ENCODE measurements at regions not wholly inside any gene's neighbourhood (a gene's known extent, or its start where the extent isn't known, plus 50 kb on each side); places are given as distances from the start of the nearest gene placed in this dataset.

DNA sequence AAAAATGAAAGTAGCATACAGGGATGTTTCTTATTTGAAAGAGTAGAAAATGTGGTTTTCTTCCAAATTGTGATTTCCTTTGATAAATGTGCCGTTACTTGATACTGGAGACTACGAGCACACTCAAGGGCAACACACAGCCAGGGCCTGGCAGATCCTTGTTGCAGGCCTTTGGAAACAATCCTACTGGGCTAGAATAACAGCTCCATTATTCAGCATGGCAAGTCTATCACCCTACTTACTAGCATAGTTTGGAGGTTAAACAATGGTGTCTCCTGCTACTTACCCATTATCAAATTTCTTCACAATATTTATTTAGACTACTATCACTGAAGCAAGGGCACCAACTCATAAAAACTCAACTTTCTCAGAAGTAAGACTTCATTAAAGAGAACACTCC lies 140.8 kb upstream of the ZNF608 start:
- CTCF ChIA-PET, result interaction anchor here (0.6 to 1.7 kb wide), 4 partner anchors 8 to 198 kb away, joined by 3 to 5 read pairs (median 3); no protein-coding TSS in a partner anchor

More for the DNA sequence above, 140.8 kb upstream of the ZNF608 start:
- ChIA-PET POLR2A (interaction anchor here (1.6 kb wide), 1 partner anchor 22 kb away, joined by 5 read pairs; no protein-coding TSS in a partner anchor), RAD21 (ENCODE audit: unreplicated experiment) (interaction anchor here (1.0 kb wide), 1 partner anchor 162 kb away, joined by 3 read pairs; no protein-coding TSS in a partner anchor), SMC1A (ENCODE audit: uncharacterized antibody, unreplicated experiment) (interaction anchor here (0.9 to 2.1 kb wide), 5 partner anchors 15 to 137 kb away, joined by 3 to 7 read pairs (median 4); no protein-coding TSS in a partner anchor)
- no peak overlapping the region for H3K9ac ChIP-seq (ENCODE audit: control insufficient read depth, insufficient read depth, low read length)
- H3K27me3 ChIP-seq (replicated peaks in 1 of 2; ENCODE audit: control insufficient read depth in 2 of 2, insufficient read depth in 2 of 2, low read length in 1 of 2), result no peaks in the 10 kb centered on the region
- BruUV-seq (replicated peaks), result no TSS peak
- in situ Hi-C loops (cut with MboI) (no loop called here), intact Hi-C loops (cut with micrococcal nuclease; ENCODE audit: unreplicated experiment) (no loop called here)
- no peaks in the 10 kb centered on the region for H3K36me3 ChIP-seq (ENCODE audit: control insufficient read depth in 2 of 2, insufficient read depth in 2 of 2, low read length in 1 of 2)
- 100% methylated on average over 2 of the region's 2 CpGs for WGBS (ENCODE audit: insufficient coverage, insufficient replicate concordance, low lambda C conversion rate, missing lambda C conversion rate)
- DNase-seq (ENCODE audit: low read depth, low spot score) (no peak), FAIRE-seq (no peak), ATAC-seq (no peak)
- H3K4me1 ChIP-seq (ENCODE audit: control insufficient read depth, insufficient read depth, low read length), result no peaks in the 10 kb centered on the region
- H3K79me2 ChIP-seq (ENCODE audit: control insufficient read depth, insufficient read depth, low read length), result no peaks in the 10 kb centered on the region
- no peak overlapping the region for H3K4me3 ChIP-seq
- H4K20me1 ChIP-seq (ENCODE audit: control insufficient read depth, insufficient read depth), result no peaks in the 10 kb centered on the region
- H2AFZ ChIP-seq (ENCODE audit: control insufficient read depth, low read depth, low read length), result no peak overlapping the region
- no peaks in the 10 kb centered on the region for H3K9me3 ChIP-seq (replicated peaks; ENCODE audit: control insufficient read depth, insufficient read depth, low read length)
- no peak overlapping the region for H3K4me2 ChIP-seq (ENCODE audit: control insufficient read depth, insufficient read depth)
- H3K27ac ChIP-seq (ENCODE audit: control insufficient read depth, insufficient read depth), result no peak overlapping the region
- TF ChIP-seq, protein P1, sequence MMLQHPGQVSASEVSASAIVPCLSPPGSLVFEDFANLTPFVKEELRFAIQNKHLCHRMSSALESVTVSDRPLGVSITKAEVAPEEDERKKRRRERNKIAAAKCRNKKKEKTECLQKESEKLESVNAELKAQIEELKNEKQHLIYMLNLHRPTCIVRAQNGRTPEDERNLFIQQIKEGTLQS (IDR thresholded peaks at IDR 0.05; ENCODE audit: borderline replicate concordance, extremely low read depth, low read depth, low read length), result no peak
- TF ChIP-seq CHD4 (IDR thresholded peaks at IDR 0.05) (no peak), TARDBP (IDR thresholded peaks at IDR 0.05; ENCODE audit: borderline replicate concordance) (no peak), NR2C1 (IDR thresholded peaks at IDR 0.05) (no peak)
- TF ChIP-seq, protein P2, sequence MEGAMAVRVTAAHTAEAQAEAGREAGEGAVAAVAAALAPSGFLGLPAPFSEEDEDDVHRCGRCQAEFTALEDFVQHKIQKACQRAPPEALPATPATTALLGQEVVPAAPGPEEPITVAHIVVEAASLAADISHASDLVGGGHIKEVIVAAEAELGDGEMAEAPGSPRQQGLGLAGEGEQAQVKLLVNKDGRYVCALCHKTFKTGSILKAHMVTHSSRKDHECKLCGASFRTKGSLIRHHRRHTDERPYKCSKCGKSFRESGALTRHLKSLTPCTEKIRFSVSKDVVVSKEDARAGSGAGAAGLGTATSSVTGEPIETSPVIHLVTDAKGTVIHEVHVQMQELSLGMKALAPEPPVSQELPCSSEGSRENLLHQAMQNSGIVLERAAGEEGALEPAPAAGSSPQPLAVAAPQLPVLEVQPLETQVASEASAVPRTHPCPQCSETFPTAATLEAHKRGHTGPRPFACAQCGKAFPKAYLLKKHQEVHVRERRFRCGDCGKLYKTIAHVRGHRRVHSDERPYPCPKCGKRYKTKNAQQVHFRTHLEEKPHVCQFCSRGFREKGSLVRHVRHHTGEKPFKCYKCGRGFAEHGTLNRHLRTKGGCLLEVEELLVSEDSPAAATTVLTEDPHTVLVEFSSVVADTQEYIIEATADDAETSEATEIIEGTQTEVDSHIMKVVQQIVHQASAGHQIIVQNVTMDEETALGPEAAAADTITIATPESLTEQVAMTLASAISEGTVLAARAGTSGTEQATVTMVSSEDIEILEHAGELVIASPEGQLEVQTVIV (IDR thresholded peaks at IDR 0.05; ENCODE audit: borderline replicate concordance, partially characterized antibody), result no peak
- TF ChIP-seq, protein P3, sequence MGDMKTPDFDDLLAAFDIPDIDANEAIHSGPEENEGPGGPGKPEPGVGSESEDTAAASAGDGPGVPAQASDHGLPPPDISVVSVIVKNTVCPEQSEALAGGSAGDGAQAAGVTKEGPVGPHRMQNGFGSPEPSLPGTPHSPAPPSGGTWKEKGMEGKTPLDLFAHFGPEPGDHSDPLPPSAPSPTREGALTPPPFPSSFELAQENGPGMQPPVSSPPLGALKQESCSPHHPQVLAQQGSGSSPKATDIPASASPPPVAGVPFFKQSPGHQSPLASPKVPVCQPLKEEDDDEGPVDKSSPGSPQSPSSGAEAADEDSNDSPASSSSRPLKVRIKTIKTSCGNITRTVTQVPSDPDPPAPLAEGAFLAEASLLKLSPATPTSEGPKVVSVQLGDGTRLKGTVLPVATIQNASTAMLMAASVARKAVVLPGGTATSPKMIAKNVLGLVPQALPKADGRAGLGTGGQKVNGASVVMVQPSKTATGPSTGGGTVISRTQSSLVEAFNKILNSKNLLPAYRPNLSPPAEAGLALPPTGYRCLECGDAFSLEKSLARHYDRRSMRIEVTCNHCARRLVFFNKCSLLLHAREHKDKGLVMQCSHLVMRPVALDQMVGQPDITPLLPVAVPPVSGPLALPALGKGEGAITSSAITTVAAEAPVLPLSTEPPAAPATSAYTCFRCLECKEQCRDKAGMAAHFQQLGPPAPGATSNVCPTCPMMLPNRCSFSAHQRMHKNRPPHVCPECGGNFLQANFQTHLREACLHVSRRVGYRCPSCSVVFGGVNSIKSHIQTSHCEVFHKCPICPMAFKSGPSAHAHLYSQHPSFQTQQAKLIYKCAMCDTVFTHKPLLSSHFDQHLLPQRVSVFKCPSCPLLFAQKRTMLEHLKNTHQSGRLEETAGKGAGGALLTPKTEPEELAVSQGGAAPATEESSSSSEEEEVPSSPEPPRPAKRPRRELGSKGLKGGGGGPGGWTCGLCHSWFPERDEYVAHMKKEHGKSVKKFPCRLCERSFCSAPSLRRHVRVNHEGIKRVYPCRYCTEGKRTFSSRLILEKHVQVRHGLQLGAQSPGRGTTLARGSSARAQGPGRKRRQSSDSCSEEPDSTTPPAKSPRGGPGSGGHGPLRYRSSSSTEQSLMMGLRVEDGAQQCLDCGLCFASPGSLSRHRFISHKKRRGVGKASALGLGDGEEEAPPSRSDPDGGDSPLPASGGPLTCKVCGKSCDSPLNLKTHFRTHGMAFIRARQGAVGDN (IDR thresholded peaks at IDR 0.05), result no peak

Data from GM12878 (cell line).